HG03378 (cell line): ENCODE measurements at regions not wholly inside any gene's neighbourhood (a gene's known extent, or its start where the extent isn't known, plus 50 kb on each side); places are given as distances from the start of the nearest gene placed in this dataset.
"Not testable (repeated sequence)": the region's sequence is repeated elsewhere in the genome, so short reads cannot be mapped to it uniquely, and the experiment has no call there.

Experiments used
- ATAC-seq: cut with Tn5 transposase; IDR thresholded peaks from one replicate; pipeline ENCODE4 v1.9.1; 2021; ENCODE audit warnings: mild to moderate bottlenecking, moderate library complexity; ENCODE audit not compliant: unreplicated experiment

DNA sequence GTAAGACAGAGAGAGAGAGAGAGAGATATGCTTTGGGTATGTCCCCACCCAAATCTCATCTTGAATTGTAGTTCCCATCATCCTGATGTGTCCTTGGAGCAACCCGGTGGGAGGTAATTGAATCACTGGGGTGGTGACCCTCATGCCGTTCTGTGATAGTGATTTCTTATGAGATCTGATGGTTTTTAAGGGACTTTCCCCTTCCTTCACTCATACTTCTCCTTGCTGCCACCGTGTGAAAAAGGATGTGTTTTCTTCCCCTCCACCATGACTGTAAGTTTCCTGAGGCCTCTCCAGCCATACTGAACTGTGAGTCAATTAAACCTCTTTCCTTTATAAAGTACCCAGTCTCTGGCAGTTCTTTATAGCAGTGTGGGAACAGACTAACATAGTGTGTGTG lies 60.3 kb downstream of the EOMES start:
- ATAC-seq: no peak

- peak; percentile 75 for ATAC-seq
Measured at GRCh38 chr3:27659279-27660021, 62.7 kb downstream of the EOMES start.

DNA sequence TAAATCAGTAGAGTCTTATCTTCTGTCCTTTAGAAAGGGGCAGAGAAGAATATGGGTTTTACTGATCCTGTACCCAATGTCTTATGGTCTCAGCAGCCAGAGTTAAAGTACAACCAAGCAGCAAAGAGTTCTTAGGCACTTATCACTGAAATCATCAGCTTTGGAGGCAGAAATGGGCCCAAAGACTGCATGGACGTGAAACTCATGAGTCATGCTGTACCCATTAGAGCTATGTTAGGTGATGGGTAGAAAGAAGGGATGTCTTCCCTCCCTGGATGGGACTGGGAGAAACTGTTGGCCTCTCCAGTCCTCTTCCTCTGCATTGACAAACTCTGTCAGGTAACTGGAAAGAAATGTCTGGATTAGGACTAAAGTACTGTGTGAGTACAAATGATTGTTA lies 63.4 kb downstream of the EOMES start:
- ATAC-seq: peak; percentile 9

DNA sequence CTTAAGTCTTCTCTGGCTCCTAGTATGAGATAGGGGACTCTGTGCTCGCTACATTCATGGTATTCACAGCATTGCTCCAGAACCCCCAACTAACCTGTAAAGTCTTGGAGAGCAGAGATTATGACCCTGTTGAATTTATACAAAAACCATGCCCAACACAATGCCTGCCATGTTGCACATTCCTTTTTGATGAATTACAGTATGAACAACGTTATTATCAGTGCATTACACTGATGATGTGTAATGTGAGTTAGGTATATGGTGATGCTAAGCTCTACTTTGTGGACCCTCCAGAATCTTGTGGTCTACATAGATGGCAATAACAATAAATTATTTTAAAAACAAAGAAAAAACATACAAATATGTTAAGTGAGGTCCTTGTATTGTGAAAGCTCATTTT lies 64.3 kb downstream of the EOMES start:
- ATAC-seq: no peak

GRCh38 chr3:27657404-27657803 lies 64.7 kb downstream of the EOMES start:
- no peak for ATAC-seq

GRCh38 chr3:27656790-27657189 lies 65.3 kb downstream of the EOMES start:
- ATAC-seq: no peak

DNA sequence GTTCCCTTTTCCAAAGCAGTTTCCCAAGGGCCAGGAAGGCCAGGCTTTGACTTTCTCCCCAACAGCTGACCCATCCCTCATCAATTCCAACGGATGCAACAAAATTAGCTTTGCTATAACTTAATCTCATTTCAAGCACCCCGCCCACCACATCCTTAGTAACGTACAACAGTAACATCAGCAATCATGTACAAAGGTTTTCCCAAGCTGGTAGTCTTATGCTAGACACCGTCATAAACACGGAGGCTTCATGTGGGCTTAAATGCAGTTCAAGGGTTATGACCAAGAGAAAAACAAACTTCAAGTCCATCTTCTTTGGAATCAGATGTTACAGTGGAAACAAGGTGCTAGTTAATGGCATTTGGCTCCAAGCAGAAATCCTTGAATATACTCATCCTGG lies 66.6 kb downstream of the EOMES start:
- ATAC-seq: no peak

DNA sequence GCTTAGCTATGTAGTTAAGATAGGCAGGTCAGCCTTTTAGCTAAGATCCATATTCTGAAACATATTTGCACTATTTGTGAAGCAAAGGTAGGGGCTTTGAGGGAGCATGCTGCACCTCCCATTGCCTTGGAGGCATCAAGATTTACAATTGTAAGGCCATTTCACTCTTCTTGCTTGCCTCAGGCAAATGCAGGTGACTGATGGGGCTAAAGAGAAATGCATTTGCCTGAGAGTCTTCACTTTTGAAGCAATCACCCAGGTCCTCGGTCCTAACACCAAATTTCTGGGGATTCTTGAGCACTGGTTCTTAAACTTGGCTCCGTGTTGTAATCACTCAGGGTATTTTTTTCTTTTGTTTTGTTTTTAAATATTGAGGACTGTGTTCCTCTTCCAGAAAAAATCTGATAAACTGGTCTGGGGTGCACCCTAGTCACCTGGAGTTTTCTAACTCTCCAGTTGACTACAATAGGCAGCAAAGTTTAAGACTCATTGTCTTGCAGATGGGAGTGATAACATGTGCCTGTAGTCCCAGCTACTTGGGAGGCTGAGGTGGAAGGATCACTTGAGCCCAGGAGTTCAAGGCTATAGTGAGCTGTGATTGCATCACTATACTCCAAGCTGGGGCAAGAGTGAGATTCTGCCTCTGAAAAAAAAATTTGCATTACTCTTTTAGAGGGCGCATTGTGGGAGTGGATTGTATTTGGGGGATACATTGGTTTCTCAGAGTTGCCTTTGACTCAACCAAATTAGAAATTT lies 68.1 kb downstream of the EOMES start:
- no peak for ATAC-seq

DNA sequence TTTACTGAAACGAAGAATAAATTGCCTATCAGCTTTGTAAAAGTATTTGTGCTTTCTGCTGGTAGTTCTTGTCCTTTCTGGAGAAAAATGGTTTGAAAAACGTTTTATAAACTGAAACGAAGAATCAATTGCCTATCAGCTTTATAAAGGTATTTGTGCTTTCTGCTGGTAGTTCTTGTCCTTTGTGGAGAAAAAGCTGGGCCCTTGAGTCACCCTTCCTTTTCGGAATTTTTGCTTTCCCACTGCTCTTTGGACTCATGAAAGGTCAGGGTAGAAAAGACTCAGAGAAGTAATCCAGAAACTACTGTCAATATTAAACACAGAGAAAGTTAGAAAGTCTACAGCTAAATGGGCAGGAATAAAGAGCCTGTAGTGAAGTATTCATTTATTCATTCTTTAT lies 72.8 kb downstream of the EOMES start:
- no peak for ATAC-seq

GRCh38 chr3:27646896-27647295 lies 75.2 kb downstream of the EOMES start:
- ATAC-seq: no peak

DNA sequence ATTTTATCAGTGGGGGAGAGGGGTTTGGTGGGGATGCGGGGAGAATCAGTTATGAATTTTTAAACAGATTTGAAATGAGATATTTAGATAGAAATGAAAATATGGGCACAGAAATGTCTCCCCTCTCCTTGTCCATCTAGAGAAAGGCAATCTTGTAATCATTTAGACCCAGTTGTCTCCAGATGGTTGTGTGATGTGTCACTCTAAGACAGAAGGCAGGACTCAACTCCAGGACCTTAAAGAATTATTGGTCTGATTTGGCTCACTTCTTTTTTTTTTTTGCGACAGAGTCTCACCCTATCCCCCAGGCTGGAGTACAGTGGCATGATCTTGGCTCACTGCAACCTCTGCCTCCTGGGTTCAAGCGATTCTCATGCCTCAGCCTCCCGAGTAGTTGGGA lies 77.2 kb downstream of the EOMES start:
- ATAC-seq: no peak

DNA sequence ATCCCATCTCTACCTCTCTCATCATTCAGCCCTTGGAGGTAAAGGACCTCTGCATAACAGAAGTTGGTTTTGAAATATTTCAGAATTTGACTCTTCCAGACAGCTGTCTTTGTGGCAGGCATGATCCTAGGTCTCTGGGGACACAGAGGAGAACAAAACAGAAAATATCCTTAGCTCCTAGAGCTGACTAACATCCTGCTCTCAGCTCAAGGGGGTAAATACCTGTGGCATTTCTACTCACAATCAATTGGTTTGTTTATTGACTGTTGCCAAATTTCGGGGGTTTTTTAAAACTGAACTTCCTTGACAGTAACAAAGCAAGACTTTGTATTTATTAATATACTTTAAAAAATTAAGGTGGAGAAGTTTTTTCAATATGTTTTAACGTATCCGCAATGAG lies 78.8 kb downstream of the EOMES start:
- no peak for ATAC-seq

DNA sequence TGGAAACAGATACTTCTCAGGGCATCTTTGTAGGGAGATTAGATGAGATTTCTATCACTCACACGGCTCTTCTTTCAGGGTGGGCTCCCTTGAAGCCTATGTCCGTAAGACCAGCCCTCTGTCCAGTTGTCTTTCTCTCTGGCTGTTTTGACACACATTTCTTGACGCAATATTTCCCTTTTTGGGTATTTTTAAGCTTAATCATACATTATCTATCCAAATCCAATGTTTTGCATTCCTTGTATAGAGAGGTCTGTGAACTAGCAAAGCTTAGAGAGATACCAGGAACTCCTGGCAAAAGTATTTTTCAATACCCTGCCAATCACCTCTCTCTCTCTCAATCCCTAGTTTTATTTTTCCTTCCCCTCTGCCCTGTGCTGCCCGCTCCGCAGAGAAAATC lies 79.3 kb downstream of the EOMES start:
- no peak for ATAC-seq

- no peak for ATAC-seq
Measured at GRCh38 chr3:27641888-27642601, 80.1 kb downstream of the EOMES start.

GRCh38 chr3:27641271-27641800 lies 80.8 kb downstream of the EOMES start:
- ATAC-seq: no peak

DNA sequence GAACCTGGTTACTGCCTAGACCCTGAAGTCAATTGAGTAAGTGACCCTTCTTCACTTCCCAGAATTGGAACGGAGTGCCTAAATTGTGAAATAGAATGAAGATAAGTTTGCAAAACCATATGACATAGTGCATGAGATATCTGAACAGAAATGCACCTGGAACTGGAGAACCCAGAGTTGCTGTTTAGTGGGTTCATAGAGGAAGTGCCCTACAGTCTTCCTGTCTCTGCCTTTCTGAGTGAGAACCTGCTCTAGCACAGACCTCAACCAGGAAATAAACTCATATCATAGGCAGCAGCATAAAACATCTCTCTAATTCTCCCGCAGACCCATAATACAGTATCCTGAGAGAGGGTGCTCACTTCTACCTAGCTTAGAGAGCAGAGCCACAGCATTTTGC lies 82.9 kb downstream of the EOMES start:
- ATAC-seq: no peak

DNA sequence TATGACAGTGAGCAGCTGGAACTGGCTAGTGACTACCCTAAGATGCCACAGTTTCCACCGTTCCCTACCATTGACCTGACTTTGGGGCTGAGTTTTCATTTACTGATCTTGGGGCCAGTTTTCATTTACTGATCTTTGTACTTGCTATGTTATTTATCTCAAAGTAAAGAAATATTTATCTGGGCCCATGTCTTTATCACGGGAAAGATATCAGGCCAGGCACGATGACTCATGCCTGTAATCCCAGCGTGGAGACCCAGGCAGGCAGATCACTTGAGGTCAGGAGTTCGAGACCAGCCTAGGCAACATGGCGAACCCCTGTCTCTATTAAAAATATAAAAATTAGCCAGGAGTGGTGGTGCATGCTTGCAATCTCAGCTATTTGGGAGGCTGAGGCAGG lies 83.5 kb downstream of the EOMES start:
- no peak for ATAC-seq

DNA sequence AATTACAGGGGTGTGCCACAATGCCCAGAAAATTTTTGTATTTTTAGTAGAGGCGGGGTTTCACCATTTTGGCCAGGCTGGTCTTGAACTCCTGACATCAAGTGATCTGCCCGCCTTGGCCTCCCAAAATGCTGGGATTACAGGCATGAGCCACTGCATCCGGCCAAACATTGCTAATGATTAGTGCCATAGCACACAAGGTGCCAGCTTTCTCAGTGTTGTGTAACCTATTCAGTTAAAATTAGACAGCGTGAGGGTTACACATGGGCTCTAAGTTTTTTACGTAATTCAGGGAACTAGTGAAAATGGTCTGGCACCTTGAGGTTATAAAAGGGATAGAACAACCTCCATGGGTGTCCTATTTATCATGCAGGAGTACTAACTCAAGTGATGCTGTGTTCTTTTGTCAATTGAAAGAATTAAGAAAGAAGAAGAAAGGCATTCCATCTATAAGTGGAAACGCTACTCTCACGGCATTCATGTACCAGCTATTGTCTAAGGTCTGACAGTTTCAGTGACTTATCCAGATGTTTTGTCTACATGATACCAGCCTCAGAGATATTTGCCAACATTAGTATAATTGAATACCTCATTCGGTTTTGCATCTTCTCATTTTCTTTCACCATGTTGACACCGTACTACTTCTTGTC lies 84.7 kb downstream of the EOMES start:
- ATAC-seq: no peak

DNA sequence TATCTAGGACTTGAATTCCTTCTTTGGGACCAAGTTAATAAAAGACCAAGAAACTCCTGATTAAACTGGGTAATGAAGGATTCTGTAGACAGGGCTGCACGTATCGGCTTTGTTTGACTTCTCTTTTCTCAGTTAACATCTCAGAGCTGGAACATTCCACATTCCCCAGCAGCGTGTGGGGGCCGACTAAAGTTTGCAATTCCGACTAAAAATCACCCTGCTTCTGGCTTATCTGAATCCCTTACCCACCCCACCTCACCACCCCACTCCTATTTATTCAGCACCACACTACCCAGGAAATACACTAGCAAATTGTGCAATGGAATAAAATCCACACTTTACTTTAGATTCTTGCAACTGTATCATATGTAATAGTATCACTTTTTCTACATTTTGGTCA lies 87.1 kb downstream of the EOMES start:
- ATAC-seq: not testable (repeated sequence)

DNA sequence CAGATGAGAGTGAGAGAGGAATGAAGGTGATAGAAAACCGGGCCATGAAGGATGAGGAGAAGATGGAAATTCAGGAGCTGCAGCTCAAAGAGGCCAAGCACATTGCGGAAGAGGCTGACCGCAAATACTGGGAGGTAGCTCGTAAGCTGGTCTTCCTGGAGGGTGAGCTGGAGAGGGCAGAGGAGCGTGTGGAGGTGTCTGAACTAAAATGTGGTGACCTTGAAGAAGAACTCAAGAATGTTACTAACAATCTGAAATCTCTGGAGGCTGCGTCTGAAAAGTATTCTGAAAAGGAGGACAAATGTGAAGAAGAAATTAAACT lies 88.9 kb downstream of the EOMES start:
- peak; percentile 18 for ATAC-seq
